WTC11 (cell line): ENCODE measurements at regions not wholly inside any gene's neighbourhood (a gene's known extent, or its start where the extent isn't known, plus 50 kb on each side); places are given as distances from the start of the nearest gene placed in this dataset.

Source experiments
- CREB1 ChIP-seq: sonication (generic); formaldehyde crosslinking; IDR thresholded peaks from 2 replicates; pipeline ENCODE4 v1.8.0; 2023; ENCODE audit warnings: mild to moderate bottlenecking, missing genetic modification reagents
- CTCF ChIP-seq: fragments of 200-600 bp; IDR thresholded peaks from 2 replicates; pipeline ENCODE4 v1.8.0; 2022; ENCODE audit warnings: antibody characterized with exemption
- MAX ChIP-seq: sonication (generic); formaldehyde crosslinking; IDR thresholded peaks from 2 replicates; pipeline ENCODE4 v1.8.0; 2022; ENCODE audit warnings: mild to moderate bottlenecking, missing genetic modification reagents

- TF ChIP-seq CTCF (no peak), MAX (no peak), CREB1 (CRISPR knock-in tag) (no peak)
These were observed 135.8 kb upstream of the FOXD4L5 start for GRCh38 chr9:65420771-65421170.
